Raji (cell line): ENCODE measurements at regions not wholly inside any gene's neighbourhood (a gene's known extent, or its start where the extent isn't known, plus 50 kb on each side); places are given as distances from the start of the nearest gene placed in this dataset.

Source experiments
- POLR2A ChIP-seq: IDR thresholded peaks from 2 replicates; pipeline ENCODE4 v1.6.1; 2011; ENCODE audit warnings: low read depth, low read length, control low read depth; ENCODE audit not compliant: insufficient read depth

GRCh38 chr9:36479101-36479500 is 79.0 kb upstream of the RNF38 start:
- TF ChIP-seq POLR2A, result no peak

- no peak for TF ChIP-seq POLR2A
Measured at GRCh38 chr9:36471359-36471758, 71.3 kb upstream of the RNF38 start.

- no peak for TF ChIP-seq POLR2A
Measured at GRCh38 chr9:36470643-36471290, 70.7 kb upstream of the RNF38 start.

- no peak for TF ChIP-seq POLR2A
Measured at GRCh38 chr9:36463467-36463866, 63.4 kb upstream of the RNF38 start.

- TF ChIP-seq POLR2A, result no peak
Measured at GRCh38 chr9:36462245-36462644, 62.2 kb upstream of the RNF38 start.

GRCh38 chr9:36461323-36461722 is 61.3 kb upstream of the RNF38 start:
- TF ChIP-seq POLR2A, result no peak

GRCh38 chr9:36457836-36458429 is 57.9 kb upstream of the RNF38 start:
- no peak for TF ChIP-seq POLR2A

GRCh38 chr9:36456480-36457065 is 56.5 kb upstream of the RNF38 start:
- no peak for TF ChIP-seq POLR2A

- no peak for TF ChIP-seq POLR2A
Measured at GRCh38 chr9:36451949-36452348, 51.9 kb upstream of the RNF38 start.

GRCh38 chr9:36450110-36450732 is 50.2 kb upstream of the RNF38 start:
- TF ChIP-seq POLR2A, result no peak
